ENCODE measurements at regions not wholly inside any gene's neighbourhood (a gene's known extent, or its start where the extent isn't known, plus 50 kb on each side); places are given as distances from the start of the nearest gene placed in this dataset.

DNA sequence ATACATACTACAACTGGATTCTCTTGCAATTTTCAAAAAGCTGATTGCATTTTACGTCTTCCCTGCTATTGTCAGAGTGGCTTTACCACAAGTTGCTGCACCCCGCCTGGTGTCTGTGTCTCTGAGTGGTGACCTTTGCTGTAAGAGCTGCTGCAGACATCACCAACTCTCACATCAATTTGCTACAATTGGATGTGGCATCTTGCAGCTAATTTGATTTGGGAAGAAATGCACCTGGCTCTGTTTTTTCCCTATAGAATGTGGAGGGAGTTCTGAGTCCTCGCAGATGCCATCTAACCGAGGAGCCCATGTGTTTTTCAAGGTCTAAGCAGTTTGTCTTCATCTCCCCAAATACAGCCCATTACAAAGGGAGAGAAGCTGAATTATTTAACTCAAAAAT, 73.8 kb upstream of the PHOX2B start:
- CTCF ChIA-PET: no interaction called here
- peaks cover 85% of the 10 kb centered on the region for H3K27me3 ChIP-seq (ENCODE audit: insufficient read depth, low read depth)
- no TSS peak for BruUV-seq (replicated peaks)

DNA sequence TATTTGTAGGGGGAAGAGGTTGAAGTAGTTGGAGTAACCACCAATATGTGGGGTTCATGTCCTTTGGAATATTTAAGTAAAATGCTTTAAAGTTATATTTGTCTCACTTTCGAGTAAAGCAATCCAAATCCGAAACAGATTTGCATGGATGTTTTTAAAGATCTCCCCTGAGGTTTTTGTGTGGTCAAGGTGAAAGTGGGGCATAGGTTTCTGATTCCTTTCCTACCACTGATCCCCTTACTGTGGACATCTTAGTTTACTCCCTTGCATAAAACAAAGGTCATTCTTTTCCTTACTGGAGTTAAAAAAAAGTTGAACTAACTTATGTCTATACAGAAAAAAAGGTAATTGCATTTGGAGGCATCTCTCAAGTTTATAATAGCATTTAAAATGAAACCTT, 71.9 kb upstream of the PHOX2B start:
- no peak for DNase-seq
- H3K4me1 ChIP-seq (replicated peaks; ENCODE audit: insufficient read depth): no peaks in the 10 kb centered on the region
- POLR2A ChIA-PET (ENCODE audit: unreplicated experiment): no interaction called here
- H3K27ac ChIP-seq: no peak overlapping the region
- no peaks in the 10 kb centered on the region for H3K9me3 ChIP-seq (ENCODE audit: insufficient read depth, low read depth)
- no peak for TF ChIP-seq EZH2 (IDR thresholded peaks at IDR 0.05; ENCODE audit: low read depth)
- no peak for TF ChIP-seq CTCF (conservative IDR thresholded peaks at IDR 0.05)
- intact Hi-C loops (cut with micrococcal nuclease; ENCODE audit: unreplicated experiment): no loop called here
- H3K27me3 ChIP-seq (ENCODE audit: insufficient read depth, low read depth): peaks cover 81% of the 10 kb centered on the region
- H2AFZ ChIP-seq: no peak overlapping the region
- no peak overlapping the region for H3K4me2 ChIP-seq
- H3F3A ChIP-seq (ENCODE audit: insufficient read depth, low read depth): no peaks in the 10 kb centered on the region
- BruUV-seq (replicated peaks): no TSS peak
- CTCF ChIA-PET: no interaction called here
- no peaks in the 10 kb centered on the region for H4K20me1 ChIP-seq (ENCODE audit: insufficient read depth)
- H3K36me3 ChIP-seq (ENCODE audit: low read depth): no peaks in the 10 kb centered on the region
- no peaks in the 10 kb centered on the region for H3K9me2 ChIP-seq (ENCODE audit: insufficient read depth)
- H3K4me3 ChIP-seq: no peak overlapping the region
- no peaks in the 10 kb centered on the region for H3K79me2 ChIP-seq (ENCODE audit: low read depth)

More for the DNA sequence above, 73.8 kb upstream of the PHOX2B start:
- H3F3A ChIP-seq (ENCODE audit: insufficient read depth, low read depth): no peaks in the 10 kb centered on the region
- no peaks in the 10 kb centered on the region for H4K20me1 ChIP-seq (ENCODE audit: insufficient read depth)
- H3K79me2 ChIP-seq (ENCODE audit: low read depth): no peaks in the 10 kb centered on the region
- no peak overlapping the region for H3K4me2 ChIP-seq
- no peak overlapping the region for H2AFZ ChIP-seq
- intact Hi-C loops (cut with micrococcal nuclease; ENCODE audit: unreplicated experiment): no loop called here
- H3K27ac ChIP-seq: no peak overlapping the region
- no peak overlapping the region for H3K4me3 ChIP-seq
- no peaks in the 10 kb centered on the region for H3K4me1 ChIP-seq (replicated peaks; ENCODE audit: insufficient read depth)
- no peaks in the 10 kb centered on the region for H3K36me3 ChIP-seq (ENCODE audit: low read depth)
- TF ChIP-seq CTCF (conservative IDR thresholded peaks at IDR 0.05) (no peak), EZH2 (IDR thresholded peaks at IDR 0.05; ENCODE audit: low read depth) (no peak)
- H3K9me3 ChIP-seq (ENCODE audit: insufficient read depth, low read depth): no peaks in the 10 kb centered on the region
- no peak for DNase-seq
- H3K9me2 ChIP-seq (ENCODE audit: insufficient read depth): no peaks in the 10 kb centered on the region
- POLR2A ChIA-PET (ENCODE audit: unreplicated experiment): no interaction called here

DNA sequence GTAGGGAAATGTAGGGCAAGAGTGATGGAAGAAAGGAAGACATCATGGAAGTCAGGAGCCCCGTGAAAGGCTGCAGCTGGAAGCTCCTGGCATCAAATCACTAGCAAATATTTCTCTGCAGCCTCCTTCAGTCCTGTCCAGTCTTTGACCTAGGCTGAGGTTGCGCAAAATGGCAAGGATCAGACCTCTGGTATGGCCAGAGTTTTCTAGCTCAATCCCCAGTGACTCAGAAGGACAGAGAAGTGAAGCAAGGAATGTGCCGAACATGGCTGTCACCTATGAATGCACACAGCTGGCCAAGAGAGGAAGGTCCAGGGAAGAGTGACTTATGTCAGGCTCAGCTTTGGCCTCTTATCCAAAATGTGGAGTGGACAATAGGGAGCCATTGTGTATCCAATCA, 71.1 kb upstream of the PHOX2B start:
- Histone ChIP-seq H3F3A (ENCODE audit: insufficient read depth, low read depth) (no peaks in the 10 kb centered on the region), H3K9me2 (ENCODE audit: insufficient read depth) (no peaks in the 10 kb centered on the region), H3K9me3 (ENCODE audit: insufficient read depth, low read depth) (no peaks in the 10 kb centered on the region), H3K4me2 (no peak overlapping the region), H3K27me3 (ENCODE audit: insufficient read depth, low read depth) (peaks cover 85% of the 10 kb centered on the region), H3K4me1 (replicated peaks; ENCODE audit: insufficient read depth) (no peaks in the 10 kb centered on the region), H3K36me3 (ENCODE audit: low read depth) (no peaks in the 10 kb centered on the region), H4K20me1 (ENCODE audit: insufficient read depth) (no peaks in the 10 kb centered on the region), H3K79me2 (ENCODE audit: low read depth) (no peaks in the 10 kb centered on the region), H2AFZ (no peak overlapping the region), H3K27ac (no peak overlapping the region), H3K4me3 (no peak overlapping the region)
- POLR2A ChIA-PET (ENCODE audit: unreplicated experiment): no interaction called here
- CTCF ChIA-PET: no interaction called here
- intact Hi-C loops (cut with micrococcal nuclease; ENCODE audit: unreplicated experiment): no loop called here
- TF ChIP-seq CTCF (conservative IDR thresholded peaks at IDR 0.05) (no peak), EZH2 (IDR thresholded peaks at IDR 0.05; ENCODE audit: low read depth) (no peak)
- no peak for DNase-seq
- no TSS peak for BruUV-seq (replicated peaks)

Measured in PC-9 (cell line).